MCF 10A (cell line): ENCODE measurements at regions not wholly inside any gene's neighbourhood (a gene's known extent, or its start where the extent isn't known, plus 50 kb on each side); places are given as distances from the start of the nearest gene placed in this dataset.

Source experiments
- BruUV-seq: library from RNA; stranded (reverse); fragments of 400-500 nt; replicated peaks from 2 replicates; lab custom pipeline; 2021; lab: Mats Ljungman, UMichigan
- CTCF ChIA-PET: fragments of 300-600 bp; sonication (Branson Sonifier 250); formaldehyde crosslinking; extraction: SDS; loops from one replicate; lab custom pipeline; 2021; ENCODE audit warnings: antibody characterized with exemption, inconsistent platforms; lab: Yijun Ruan, JAX
- POLR2A ChIA-PET: fragments of 300-600, 350-650 bp; sonication (Branson Sonifier 250); formaldehyde crosslinking; extraction: SDS; loops from one replicate; lab custom pipeline; 2020; ENCODE audit warnings: antibody characterized with exemption, inconsistent platforms; lab: Yijun Ruan, JAX
- DNase-seq: peaks from one replicate; pipeline ENCODE4 v3.0.0-alpha.2; 2018; ENCODE audit not compliant: unreplicated experiment
- H3K27ac Mint-ChIP-seq: one replicate; pipeline ENCODE4 v1.8.0; 2022; ENCODE audit warnings: mild to moderate bottlenecking, low read depth, mixed read lengths; ENCODE audit not compliant: unreplicated experiment
- H3K27me3 Mint-ChIP-seq: one replicate; pipeline ENCODE4 v1.8.0; 2022; ENCODE audit warnings: mixed read lengths; ENCODE audit not compliant: insufficient read depth, unreplicated experiment
- H3K36me3 Mint-ChIP-seq: one replicate; pipeline ENCODE4 v1.8.0; 2022; ENCODE audit warnings: mild to moderate bottlenecking, moderate library complexity, mixed read lengths; ENCODE audit not compliant: insufficient read depth, unreplicated experiment
- H3K4me1 Mint-ChIP-seq: one replicate; pipeline ENCODE4 v1.8.0; 2022; ENCODE audit warnings: mixed read lengths; ENCODE audit not compliant: insufficient read depth, unreplicated experiment
- H3K4me3 Mint-ChIP-seq: one replicate; pipeline ENCODE4 v1.8.0; 2022; ENCODE audit warnings: mild to moderate bottlenecking, moderate library complexity, mixed read lengths; ENCODE audit not compliant: unreplicated experiment
- H3K9me3 Mint-ChIP-seq: one replicate; pipeline ENCODE4 v1.8.0; 2022; ENCODE audit warnings: mixed read lengths; ENCODE audit not compliant: unreplicated experiment
- CTCF ChIP-seq: fragments of 200-600 bp; IDR thresholded peaks from one replicate; pipeline ENCODE4 v1.8.0; 2022; ENCODE audit warnings: antibody characterized with exemption, mild to moderate bottlenecking; ENCODE audit not compliant: unreplicated experiment
- intact Hi-C: fragments of 100-400 bp; cut with micrococcal nuclease; formaldehyde crosslinking; loops from 2 replicates; pipeline ENCODE4 v1.14.1; 2022

- no peak overlapping the region for H3K4me3 Mint-ChIP-seq
- DNase-seq: no peak
- peaks cover 3% of the 10 kb centered on the region for H3K36me3 Mint-ChIP-seq
- no peak for TF ChIP-seq CTCF
- BruUV-seq: no TSS peak
- H3K9me3 Mint-ChIP-seq: no peaks in the 10 kb centered on the region
- H3K27ac Mint-ChIP-seq: no peak overlapping the region
- H3K27me3 Mint-ChIP-seq: no peaks in the 10 kb centered on the region
- ChIA-PET POLR2A (no interaction called here), CTCF (no interaction called here)
- intact Hi-C loops: no loop called here
- H3K4me1 Mint-ChIP-seq: no peaks in the 10 kb centered on the region
Measured at GRCh38 chr1:60224523-60224922, 151.0 kb upstream of the C1orf87 start.

GRCh38 chr1:60223158-60223557 is 149.6 kb upstream of the C1orf87 start:
- H3K27me3 Mint-ChIP-seq: no peaks in the 10 kb centered on the region
- no TSS peak for BruUV-seq
- H3K9me3 Mint-ChIP-seq: no peaks in the 10 kb centered on the region
- TF ChIP-seq CTCF: no peak
- DNase-seq: no peak
- ChIA-PET CTCF (interaction anchor here (0.6 kb wide), 1 partner anchor 1273 kb away, joined by 3 read pairs; no protein-coding TSS in a partner anchor), POLR2A (no interaction called here)
- no peaks in the 10 kb centered on the region for H3K36me3 Mint-ChIP-seq
- no peak overlapping the region for H3K27ac Mint-ChIP-seq
- intact Hi-C loops: no loop called here
- H3K4me3 Mint-ChIP-seq: no peak overlapping the region
- no peaks in the 10 kb centered on the region for H3K4me1 Mint-ChIP-seq

GRCh38 chr1:60222360-60223115 is 149.0 kb upstream of the C1orf87 start:
- TF ChIP-seq CTCF: no peak
- ChIA-PET CTCF (no interaction called here), POLR2A (interaction anchor here (0.6 kb wide), 1 partner anchor 305 kb away, joined by 3 read pairs; no protein-coding TSS in a partner anchor)
- Mint-ChIP-seq H3K9me3 (no peaks in the 10 kb centered on the region), H3K4me3 (no peak overlapping the region), H3K36me3 (no peaks in the 10 kb centered on the region), H3K27ac (no peak overlapping the region), H3K27me3 (no peaks in the 10 kb centered on the region), H3K4me1 (no peaks in the 10 kb centered on the region)
- intact Hi-C loops: no loop called here
- no TSS peak for BruUV-seq
- no peak for DNase-seq

- no peak overlapping the region for H3K27ac Mint-ChIP-seq
- intact Hi-C loops: no loop called here
- no peak overlapping the region for H3K4me3 Mint-ChIP-seq
- POLR2A ChIA-PET: no interaction called here
- H3K4me1 Mint-ChIP-seq: no peaks in the 10 kb centered on the region
- H3K9me3 Mint-ChIP-seq: no peaks in the 10 kb centered on the region
- no peak for TF ChIP-seq CTCF
- DNase-seq: no peak
- H3K36me3 Mint-ChIP-seq: no peaks in the 10 kb centered on the region
- BruUV-seq: no TSS peak
- H3K27me3 Mint-ChIP-seq: no peaks in the 10 kb centered on the region
- CTCF ChIA-PET: interaction anchor here (1.2 kb wide), 1 partner anchor 634 kb away, joined by 3 read pairs; no protein-coding TSS in a partner anchor
Measured at GRCh38 chr1:60213253-60213652, 139.7 kb upstream of the C1orf87 start.
